Thyroid gland (tissue), 4 donors: ENCODE measurements at regions not wholly inside any gene's neighbourhood (a gene's known extent, or its start where the extent isn't known, plus 50 kb on each side); places are given as distances from the start of the nearest gene placed in this dataset.

Experiments
- CTCF ChIP-seq, 6 experiments: fragments of 200-600 bp in 3 of 6; fragments of 450-650 bp in 3 of 6; sonication (generic) in 3 of 6; IDR thresholded peaks; one replicate each; pipeline ENCODE4 v1.5.1; 2016 to 2019; ENCODE audit warnings: antibody characterized with exemption in 6 of 6, mild to moderate bottlenecking in 2 of 6, inconsistent platforms in 1 of 6, moderate library complexity in 1 of 6
- POLR2A ChIP-seq, 2 donors: fragments of 450-650 bp; IDR thresholded peaks; one replicate each; pipeline ENCODE4 v1.6.1; 2017; ENCODE audit warnings: antibody characterized with exemption in 2 of 2, mild to moderate bottlenecking in 2 of 2, moderate library complexity in 1 of 2

- TF ChIP-seq CTCF (IDR thresholded peaks at IDR 0.05) = no peak
- no peak for TF ChIP-seq POLR2A (IDR thresholded peaks at IDR 0.05)
Observed at GRCh38 chr18:43933177-43933576, 655.9 kb upstream of the SYT4 start.
